Central memory CD4-positive, alpha-beta T cell (primary cell): ENCODE measurements at regions not wholly inside any gene's neighbourhood (a gene's known extent, or its start where the extent isn't known, plus 50 kb on each side); places are given as distances from the start of the nearest gene placed in this dataset.

Experiments used
- DNase-seq: peaks from one replicate; pipeline ENCODE4 v3.0.0; 2022

DNA sequence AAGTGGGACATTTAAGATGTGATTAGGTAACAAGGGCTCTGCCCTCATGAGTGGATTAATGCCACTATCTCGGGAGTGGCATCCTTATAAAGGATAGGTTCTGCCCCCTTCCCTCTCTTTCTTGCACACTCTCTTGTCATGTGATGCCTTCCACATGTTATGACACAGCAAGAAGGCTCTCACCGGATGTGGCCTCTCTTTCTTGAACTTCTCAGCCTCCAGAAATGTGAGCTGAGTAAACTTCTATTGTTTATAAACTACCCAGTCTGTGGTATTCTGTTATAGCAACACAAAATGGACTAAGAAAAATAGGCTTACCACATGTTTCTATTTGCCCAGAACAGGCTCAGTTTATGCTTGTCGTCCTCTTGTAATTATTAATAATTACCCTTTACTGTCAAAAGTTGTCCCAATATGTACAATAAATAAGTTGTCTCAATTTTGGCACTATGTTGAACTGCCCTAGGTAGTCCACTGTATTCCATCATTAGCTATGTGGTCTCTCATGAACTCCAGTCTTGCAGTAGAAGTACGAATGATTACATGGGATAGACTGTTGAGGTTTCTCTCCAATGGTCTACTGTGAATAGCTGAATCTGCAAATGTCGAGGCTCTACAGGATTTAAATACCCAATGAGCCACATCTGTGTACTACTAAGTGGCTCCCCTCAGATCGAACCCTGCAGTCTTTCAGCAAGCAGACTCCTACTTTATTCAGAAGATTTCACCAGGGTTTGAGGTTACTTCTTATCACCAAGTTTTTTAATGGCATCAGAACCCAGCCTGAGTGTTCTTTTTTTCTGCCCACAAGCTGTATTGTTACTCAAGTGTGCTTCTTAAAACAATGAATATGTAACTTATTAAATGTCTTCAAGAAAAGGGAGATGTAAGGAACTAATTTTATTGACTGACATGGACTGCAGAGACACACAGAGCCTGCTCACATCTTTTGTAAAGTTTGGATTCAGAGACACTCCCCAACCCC is 102.0 kb upstream of the LEF1 start:
- DNase-seq, result no peak

GRCh38 chr4:108264693-108265092 is 96.0 kb upstream of the LEF1 start:
- DNase-seq, result no peak

DNA sequence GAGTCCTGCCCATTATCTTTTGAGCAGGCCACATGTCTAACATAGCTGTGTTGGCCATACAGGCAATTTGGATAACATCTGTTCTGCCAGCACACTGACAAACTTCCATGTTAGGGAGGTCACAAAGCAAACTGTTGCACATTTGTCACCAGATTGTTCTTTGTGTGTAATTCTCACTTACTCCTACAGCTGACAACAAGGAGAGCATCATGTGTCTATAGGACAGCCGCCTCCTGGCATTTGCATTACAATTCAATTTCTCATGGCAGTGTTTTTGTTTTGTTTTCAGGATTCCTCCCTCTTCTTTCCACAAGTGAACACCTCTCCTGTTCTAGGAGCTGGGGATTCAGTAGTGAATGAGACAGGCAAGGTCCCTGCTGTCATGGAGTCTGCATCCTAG is 94.3 kb upstream of the LEF1 start:
- DNase-seq, result no peak

DNA sequence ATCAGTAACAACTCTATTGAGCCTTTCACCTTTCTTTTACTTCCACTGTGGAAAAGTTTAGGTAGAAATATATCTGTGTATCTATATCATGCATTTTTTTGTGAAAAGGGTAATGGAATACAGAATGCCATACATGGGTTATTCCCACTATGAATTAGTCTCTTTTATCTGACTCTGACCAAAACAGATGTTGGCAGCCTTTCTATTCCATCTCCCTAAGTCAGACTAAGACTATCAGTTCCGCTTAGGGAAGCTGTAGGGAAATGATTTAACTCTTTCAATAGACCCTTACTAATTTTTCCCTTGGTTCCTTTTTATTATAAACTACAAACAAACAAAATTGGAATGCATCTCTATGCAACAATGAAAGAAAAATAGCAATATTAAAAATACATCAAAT is 92.3 kb upstream of the LEF1 start:
- DNase-seq, result no peak

GRCh38 chr4:108256538-108256937 is 87.8 kb upstream of the LEF1 start:
- DNase-seq, result no peak

- no peak for DNase-seq
These were observed 86.5 kb upstream of the LEF1 start for GRCh38 chr4:108255203-108255747.

DNA sequence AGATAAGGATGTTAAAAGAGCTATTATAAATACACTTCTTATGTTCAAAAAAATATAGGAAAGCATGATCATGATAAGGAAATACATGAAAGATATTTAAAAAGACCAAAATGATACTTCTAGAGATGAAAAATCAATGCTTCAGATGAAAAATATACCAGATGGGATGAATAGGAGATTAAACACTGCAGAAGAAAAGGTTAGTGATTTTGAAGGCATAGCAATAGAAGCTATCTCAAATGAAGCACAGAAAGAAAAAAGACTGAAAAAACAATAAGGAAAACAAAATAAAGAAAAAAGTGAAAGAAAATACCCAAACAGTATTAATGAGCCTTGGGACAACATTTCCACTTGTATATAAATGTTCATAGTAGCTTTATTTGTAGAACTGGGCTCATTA is 80.7 kb upstream of the LEF1 start:
- no peak for DNase-seq

GRCh38 chr4:108247387-108248049 is 78.8 kb upstream of the LEF1 start:
- no peak for DNase-seq

DNA sequence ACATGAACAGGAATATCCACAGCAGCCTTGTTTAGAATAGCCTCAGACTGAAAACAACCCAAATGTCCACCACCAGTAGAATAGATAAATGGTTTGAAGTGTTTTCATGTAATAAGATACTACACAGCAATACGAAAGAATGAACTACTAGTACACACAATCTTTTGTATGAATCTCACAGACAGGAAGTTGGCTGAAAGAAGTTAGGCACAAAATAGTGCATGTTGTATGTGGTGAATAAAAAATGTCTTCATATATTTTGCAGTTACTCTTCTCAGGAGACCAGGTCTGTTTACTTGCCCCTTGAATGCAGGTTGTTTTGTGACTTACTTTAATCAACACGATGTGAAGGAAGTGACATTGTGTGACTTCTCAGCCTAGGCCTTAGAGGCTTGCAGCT is 75.9 kb upstream of the LEF1 start:
- no peak for DNase-seq

DNA sequence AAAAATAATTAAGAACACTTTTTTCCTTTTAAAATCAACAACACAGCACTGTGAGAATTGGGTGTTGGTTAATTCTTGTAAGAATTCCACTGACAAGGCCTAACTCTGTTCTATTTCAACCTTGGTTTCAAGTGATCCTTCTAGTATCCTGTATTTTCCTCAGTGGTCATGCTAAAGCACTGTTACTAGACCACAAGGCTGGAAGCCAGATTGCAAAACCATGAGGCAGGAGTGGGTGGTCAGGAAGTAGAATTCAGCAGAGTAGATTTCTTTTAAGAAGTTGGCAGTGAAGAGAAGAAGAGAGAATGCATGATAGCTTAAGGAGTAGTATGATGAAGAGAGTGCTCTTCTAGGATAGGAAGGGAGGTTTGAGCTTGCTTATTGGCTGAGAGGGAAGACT is 71.6 kb upstream of the LEF1 start:
- no peak for DNase-seq

DNA sequence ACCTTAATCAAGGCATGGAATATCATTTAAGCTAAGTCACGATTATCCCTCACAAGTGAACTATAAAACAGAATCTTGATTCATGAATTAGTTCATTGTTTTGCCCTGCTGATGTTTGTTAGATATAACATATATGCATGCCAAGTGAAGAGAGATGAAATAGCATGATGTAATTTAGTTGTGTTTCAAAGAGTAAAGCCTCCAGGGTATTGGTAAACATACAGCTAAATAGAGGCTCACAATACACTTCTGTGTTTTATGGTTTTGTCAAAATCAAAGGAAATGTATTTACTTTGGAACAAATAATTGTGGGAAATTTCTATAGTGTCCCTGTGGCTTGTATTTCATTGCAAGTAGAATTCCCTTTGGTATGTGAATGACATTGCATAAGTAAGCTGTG is 69.0 kb upstream of the LEF1 start:
- no peak for DNase-seq

- no peak for DNase-seq
These were observed 67.5 kb upstream of the LEF1 start for GRCh38 chr4:108236264-108236663.

- DNase-seq, result no peak
These were observed 59.2 kb upstream of the LEF1 start for GRCh38 chr4:108227923-108228322.

- no peak for DNase-seq
These were observed 55.9 kb upstream of the LEF1 start for GRCh38 chr4:108224611-108225053.

GRCh38 chr4:108223313-108223712 is 54.6 kb upstream of the LEF1 start:
- DNase-seq, result no peak

DNA sequence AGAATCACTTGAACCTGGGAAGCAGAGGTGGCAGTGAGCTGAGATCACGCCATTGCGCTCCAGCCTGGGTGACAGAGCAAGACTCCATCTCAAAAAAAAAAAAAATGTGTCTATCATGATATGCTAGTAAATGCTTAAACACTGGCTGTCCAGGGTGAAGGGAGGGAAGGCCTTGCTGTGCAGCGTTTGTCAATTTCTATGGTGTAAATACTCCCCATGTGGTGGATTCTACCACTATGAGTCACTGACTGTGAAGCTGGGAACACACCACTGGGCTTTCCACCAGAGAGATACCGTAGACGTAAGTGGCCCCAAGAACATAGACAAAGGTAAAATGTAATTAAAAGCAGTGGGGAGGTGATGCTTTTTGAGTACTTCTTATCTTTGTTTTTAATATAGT is 51.3 kb upstream of the LEF1 start:
- no peak for DNase-seq
